ENCODE measurements at regions not wholly inside any gene's neighbourhood (a gene's known extent, or its start where the extent isn't known, plus 50 kb on each side); places are given as distances from the start of the nearest gene placed in this dataset.

GRCh38 chr16:49097964-49098363 lies 183.7 kb downstream of the CBLN1 start:
- no peak overlapping the region for H3K4me3 ChIP-seq (ENCODE audit: low read depth, low read length)
- DNase-seq (ENCODE audit: low read depth): no peak
- TF ChIP-seq CTCF (IDR thresholded peaks at IDR 0.05; ENCODE audit: control insufficient read depth, extremely low read depth, insufficient read depth): no peak

GRCh38 chr16:49096176-49096945 lies 185.3 kb downstream of the CBLN1 start:
- TF ChIP-seq CTCF (IDR thresholded peaks at IDR 0.05; ENCODE audit: control insufficient read depth, extremely low read depth, insufficient read depth): no peak
- no peak for DNase-seq (ENCODE audit: low read depth)
- H3K4me3 ChIP-seq (ENCODE audit: low read depth, low read length): no peak overlapping the region

- no peak for TF ChIP-seq CTCF (IDR thresholded peaks at IDR 0.05; ENCODE audit: control insufficient read depth, extremely low read depth, insufficient read depth)
- DNase-seq (ENCODE audit: low read depth): no peak
- H3K4me3 ChIP-seq (ENCODE audit: low read depth, low read length): no peak overlapping the region
Observed at GRCh38 chr16:49095539-49095938, 186.1 kb downstream of the CBLN1 start.

GRCh38 chr16:49094471-49094870 lies 187.2 kb downstream of the CBLN1 start:
- TF ChIP-seq CTCF (IDR thresholded peaks at IDR 0.05; ENCODE audit: control insufficient read depth, extremely low read depth, insufficient read depth): no peak
- H3K4me3 ChIP-seq (ENCODE audit: low read depth, low read length): no peak overlapping the region
- no peak for DNase-seq (ENCODE audit: low read depth)

- H3K4me3 ChIP-seq (ENCODE audit: low read depth, low read length): no peak overlapping the region
- DNase-seq (ENCODE audit: low read depth): no peak
- no peak for TF ChIP-seq CTCF (IDR thresholded peaks at IDR 0.05; ENCODE audit: control insufficient read depth, extremely low read depth, insufficient read depth)
Observed at GRCh38 chr16:49093939-49094338, 187.7 kb downstream of the CBLN1 start.

GRCh38 chr16:49092704-49093103 lies 188.9 kb downstream of the CBLN1 start:
- DNase-seq (ENCODE audit: low read depth): no peak
- no peak for TF ChIP-seq CTCF (IDR thresholded peaks at IDR 0.05; ENCODE audit: control insufficient read depth, extremely low read depth, insufficient read depth)
- H3K4me3 ChIP-seq (ENCODE audit: low read depth, low read length): no peak overlapping the region

GRCh38 chr16:49089533-49089932 lies 192.1 kb downstream of the CBLN1 start:
- no peak for TF ChIP-seq CTCF (IDR thresholded peaks at IDR 0.05; ENCODE audit: control insufficient read depth, extremely low read depth, insufficient read depth)
- DNase-seq (ENCODE audit: low read depth): no peak
- H3K4me3 ChIP-seq (ENCODE audit: low read depth, low read length): no peak overlapping the region
